HFFc6 (cell line): ENCODE measurements at regions not wholly inside any gene's neighbourhood (a gene's known extent, or its start where the extent isn't known, plus 50 kb on each side); places are given as distances from the start of the nearest gene placed in this dataset.

ENCODE experiments used
- DNase-seq: peaks from one replicate; pipeline ENCODE4 v3.0.0-alpha.2; 2018
- H3K27ac Mint-ChIP-seq: 2 replicates; pipeline ENCODE4 v1.8.0; 2020; ENCODE audit warnings: mild to moderate bottlenecking, mixed read lengths
- H3K27me3 Mint-ChIP-seq: 2 replicates; pipeline ENCODE4 v1.8.0; 2021; ENCODE audit warnings: mild to moderate bottlenecking, moderate library complexity, mixed read lengths; ENCODE audit not compliant: insufficient read depth
- H3K36me3 Mint-ChIP-seq: 2 replicates; pipeline ENCODE4 v1.8.0; 2021; ENCODE audit warnings: low read depth, mixed read lengths
- H3K4me1 Mint-ChIP-seq: 2 replicates; pipeline ENCODE4 v1.8.0; 2020; ENCODE audit warnings: low read depth, mixed read lengths
- H3K4me3 Mint-ChIP-seq: 2 replicates; pipeline ENCODE4 v1.8.0; 2020; ENCODE audit warnings: mild to moderate bottlenecking, moderate library complexity, mixed read lengths
- H3K9me3 Mint-ChIP-seq: 2 replicates; pipeline ENCODE4 v1.8.0; 2020; ENCODE audit warnings: mild to moderate bottlenecking, mixed read lengths
- CTCF ChIP-seq: fragments of 200-600 bp; sonication (generic); IDR thresholded peaks from 2 replicates; pipeline ENCODE4 v1.5.0; 2021; ENCODE audit warnings: antibody characterized with exemption, mild to moderate bottlenecking

DNA sequence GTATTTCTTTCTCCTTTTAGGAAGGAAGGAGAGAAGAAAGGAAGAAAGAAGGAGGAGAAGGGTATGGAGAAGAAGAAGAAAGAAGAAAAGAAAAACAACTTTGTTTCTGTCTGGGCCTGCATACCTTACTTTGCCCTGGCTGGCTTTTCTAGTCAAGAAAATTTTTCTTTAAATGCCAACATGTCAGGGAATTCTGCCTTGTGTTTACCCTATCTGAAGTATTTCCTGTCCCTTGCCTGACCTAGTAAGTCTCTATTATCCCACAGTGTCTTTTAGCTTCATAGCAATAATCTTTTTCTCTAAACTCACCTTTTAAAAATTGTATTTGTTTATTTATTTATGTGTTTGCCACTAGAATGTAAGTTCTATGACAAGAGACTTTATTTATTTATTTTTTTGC is 1864.1 kb downstream of the EFNA5 start:
- no peaks in the 10 kb centered on the region for H3K4me1 Mint-ChIP-seq
- peaks cover 11% of the 10 kb centered on the region; the same call in 1 of the 2 replicates for H3K36me3 Mint-ChIP-seq
- peaks cover 58% of the 10 kb centered on the region for H3K9me3 Mint-ChIP-seq
- H3K4me3 Mint-ChIP-seq: no peak overlapping the region
- TF ChIP-seq CTCF: no peak
- DNase-seq: no peak
- no peaks in the 10 kb centered on the region; the same call in 1 of the 2 replicates for H3K27me3 Mint-ChIP-seq
- H3K27ac Mint-ChIP-seq: no peak overlapping the region

GRCh38 chr5:105803431-105803830 is 1867.3 kb downstream of the EFNA5 start:
- no peak for TF ChIP-seq CTCF
- H3K36me3 Mint-ChIP-seq: peaks cover 11% of the 10 kb centered on the region; the same call in 1 of the 2 replicates
- H3K9me3 Mint-ChIP-seq: peaks cover 62% of the 10 kb centered on the region
- H3K4me1 Mint-ChIP-seq: no peaks in the 10 kb centered on the region
- no peak overlapping the region for H3K4me3 Mint-ChIP-seq
- H3K27ac Mint-ChIP-seq: no peak overlapping the region
- H3K27me3 Mint-ChIP-seq: no peaks in the 10 kb centered on the region
- no peak for DNase-seq

GRCh38 chr5:105794578-105794977 is 1876.2 kb downstream of the EFNA5 start:
- no peak for DNase-seq
- Mint-ChIP-seq H3K9me3 (peaks cover 47% of the 10 kb centered on the region), H3K4me3 (no peak overlapping the region), H3K27me3 (no peaks in the 10 kb centered on the region), H3K36me3 (0 out of 2 replicates have a peak, but pooled peaks cover 8% of the 10 kb centered on the region), H3K4me1 (no peaks in the 10 kb centered on the region), H3K27ac (no peak overlapping the region)
- no peak for TF ChIP-seq CTCF

DNA sequence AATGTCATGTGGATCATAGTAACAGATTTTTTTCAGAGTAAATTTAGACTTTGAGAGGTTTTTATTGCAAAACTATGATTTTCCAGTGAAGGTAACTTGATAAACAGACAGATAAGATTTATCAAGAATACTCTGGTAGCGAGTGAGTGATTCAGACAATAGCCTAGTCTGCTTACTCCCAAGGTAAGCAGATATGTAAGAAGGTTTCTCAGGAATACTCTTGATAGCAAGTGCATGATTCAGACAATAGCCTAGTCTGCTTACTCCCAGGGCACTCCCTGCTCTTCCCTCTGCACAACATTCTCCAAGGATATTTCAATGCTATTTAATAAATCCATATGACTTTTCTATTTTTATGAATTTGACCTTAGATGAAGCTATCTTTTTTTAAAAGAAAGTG is 1881.5 kb downstream of the EFNA5 start:
- Mint-ChIP-seq H3K36me3 (no peaks in the 10 kb centered on the region), H3K27ac (no peak overlapping the region), H3K4me1 (no peaks in the 10 kb centered on the region), H3K27me3 (no peaks in the 10 kb centered on the region), H3K9me3 (peaks cover 10% of the 10 kb centered on the region), H3K4me3 (no peak overlapping the region)
- DNase-seq: no peak
- TF ChIP-seq CTCF: no peak

DNA sequence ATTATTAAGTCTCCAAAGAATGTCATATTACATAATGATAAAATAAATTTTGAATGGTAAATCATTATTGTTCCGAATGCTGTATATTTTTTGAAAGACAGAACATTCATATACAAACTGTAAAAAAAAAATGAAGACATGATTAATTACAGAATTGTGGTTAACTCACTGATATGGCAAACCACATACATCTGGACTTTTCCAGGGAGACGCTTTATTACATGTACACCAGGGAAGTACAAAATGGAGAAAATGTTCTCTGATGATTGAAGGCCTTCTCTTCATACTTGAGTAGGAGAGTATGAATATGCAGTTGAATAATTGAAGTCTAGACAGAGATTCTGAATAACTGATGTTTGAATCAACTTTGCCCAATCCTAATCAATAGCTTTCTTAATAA is 1886.9 kb downstream of the EFNA5 start:
- no peak overlapping the region for H3K27ac Mint-ChIP-seq
- no peak overlapping the region for H3K4me3 Mint-ChIP-seq
- no peak for DNase-seq
- no peak for TF ChIP-seq CTCF
- no peaks in the 10 kb centered on the region for H3K4me1 Mint-ChIP-seq
- H3K9me3 Mint-ChIP-seq: peaks cover 22% of the 10 kb centered on the region
- no peaks in the 10 kb centered on the region for H3K27me3 Mint-ChIP-seq
- H3K36me3 Mint-ChIP-seq: no peaks in the 10 kb centered on the region

- H3K9me3 Mint-ChIP-seq: peaks cover 29% of the 10 kb centered on the region
- H3K4me1 Mint-ChIP-seq: no peaks in the 10 kb centered on the region
- no peak for DNase-seq
- H3K4me3 Mint-ChIP-seq: no peak overlapping the region
- H3K36me3 Mint-ChIP-seq: peaks cover 5% of the 10 kb centered on the region; the same call in 1 of the 2 replicates
- no peak overlapping the region for H3K27ac Mint-ChIP-seq
- no peaks in the 10 kb centered on the region for H3K27me3 Mint-ChIP-seq
- TF ChIP-seq CTCF: no peak
Observed at GRCh38 chr5:105782501-105782900, 1888.2 kb downstream of the EFNA5 start.
